H7 (cell line): ENCODE measurements at regions not wholly inside any gene's neighbourhood (a gene's known extent, or its start where the extent isn't known, plus 50 kb on each side); places are given as distances from the start of the nearest gene placed in this dataset.
"Not testable (repeated sequence)": the region's sequence is repeated elsewhere in the genome, so short reads cannot be mapped to it uniquely, and the experiment has no call there.

Source experiments
- DNase-seq: peaks from one replicate; pipeline ENCODE4 v3.0.0; 2012
- H3K27me3 ChIP-seq: 2 replicates; pipeline ENCODE4 v1.6.0; 2011; ENCODE audit warnings: mild to moderate bottlenecking, low read length; ENCODE audit not compliant: control insufficient read depth, insufficient read depth
- H3K36me3 ChIP-seq: replicated peaks from 2 replicates; pipeline ENCODE4 v1.5.1; 2011; ENCODE audit warnings: low read length; ENCODE audit not compliant: control insufficient read depth, insufficient read depth
- H3K4me3 ChIP-seq: 2 replicates; pipeline ENCODE4 v1.5.1; 2011; ENCODE audit warnings: low read depth, mild to moderate bottlenecking, control low read depth, low read length, moderate library complexity; ENCODE audit not compliant: insufficient read depth

DNA sequence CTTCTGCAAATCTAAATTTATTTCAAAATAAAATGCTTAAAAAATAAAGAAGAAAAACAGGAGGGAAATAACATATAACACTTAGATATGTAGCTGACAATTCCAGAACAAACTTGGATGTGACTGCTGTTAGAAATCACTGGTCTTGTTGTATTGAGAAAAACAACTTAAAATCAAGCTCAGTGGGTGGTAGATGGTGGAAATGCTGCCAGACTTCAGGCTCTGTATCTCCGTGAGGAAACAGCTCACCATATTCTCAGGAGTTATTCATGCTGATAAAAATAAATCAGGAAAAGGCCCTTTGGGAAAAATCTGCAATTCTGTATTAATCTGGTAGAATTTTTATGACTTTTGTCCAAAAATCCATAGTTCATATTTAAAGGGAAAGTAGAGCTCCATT lies 477.6 kb downstream of the RAP2B start:
- H3K27me3 ChIP-seq = no peaks in the 10 kb centered on the region
- no peak overlapping the region for H3K4me3 ChIP-seq
- no peaks in the 10 kb centered on the region for H3K36me3 ChIP-seq
- DNase-seq = no peak

DNA sequence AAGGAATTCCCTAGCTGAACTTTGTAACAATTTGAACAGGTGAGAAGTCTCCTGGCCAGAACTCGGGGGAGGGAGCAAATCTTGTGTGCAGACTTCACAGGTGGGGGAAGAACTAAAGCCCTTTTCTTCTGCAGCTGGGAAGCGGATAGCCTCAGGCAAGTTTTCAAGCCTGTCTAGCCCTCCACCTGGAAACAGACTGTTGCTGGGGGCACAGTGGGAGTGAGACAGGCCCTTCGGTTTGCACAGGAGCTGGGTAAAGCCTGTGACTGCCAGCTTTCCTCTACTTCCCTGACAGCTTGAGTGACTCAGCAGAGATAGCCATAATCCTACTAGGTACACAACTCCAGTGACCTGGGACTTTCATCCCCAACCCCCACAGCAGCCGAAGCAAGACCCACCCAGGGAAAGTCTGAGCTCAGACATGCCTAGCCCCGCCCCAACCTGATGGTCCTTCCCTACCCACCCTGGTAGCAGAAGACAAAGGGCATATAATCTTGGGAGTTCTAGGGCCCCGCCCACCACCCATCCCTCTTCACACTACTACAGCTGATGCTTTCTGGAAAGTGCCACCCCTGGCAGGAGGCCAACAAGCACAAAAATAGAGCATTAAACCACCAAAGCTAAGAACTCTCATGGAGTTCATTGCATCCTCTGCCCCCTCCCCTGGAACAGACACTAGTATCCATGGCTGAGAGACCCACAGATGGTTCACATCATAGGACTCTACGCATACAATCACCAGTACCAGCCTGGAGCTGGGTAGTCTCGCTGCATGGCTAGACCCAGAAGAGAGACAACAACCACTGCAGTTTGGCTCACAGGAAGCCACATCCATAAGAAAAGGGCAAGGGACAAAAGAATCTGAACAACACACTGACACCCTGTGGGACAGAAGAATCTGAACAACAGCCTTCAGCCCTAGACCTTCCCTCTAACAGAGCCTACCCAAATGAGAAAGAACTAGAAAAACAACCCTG lies 479.0 kb downstream of the RAP2B start:
- H3K27me3 ChIP-seq = no peaks in the 10 kb centered on the region
- DNase-seq = no peak
- H3K36me3 ChIP-seq = no peaks in the 10 kb centered on the region
- H3K4me3 ChIP-seq = no peak overlapping the region

DNA sequence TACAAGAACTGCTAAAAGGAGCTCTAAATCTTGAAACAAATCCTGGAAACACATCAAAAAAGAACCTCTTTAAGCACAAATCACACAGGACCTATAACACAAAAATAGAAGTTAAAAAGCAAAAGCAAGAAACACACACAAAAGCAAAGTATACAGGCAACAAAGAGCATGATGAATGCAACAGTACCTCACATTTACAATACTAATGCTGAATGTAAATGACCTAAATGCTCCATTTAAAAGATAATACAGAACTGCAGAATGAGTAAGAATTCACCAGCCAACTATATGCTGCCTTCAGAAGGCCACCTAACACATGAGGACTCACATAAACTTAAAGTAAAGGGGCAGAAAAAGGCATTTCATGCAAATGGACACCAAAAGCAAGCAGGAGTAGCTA lies 478.6 kb upstream of the ARHGEF26 start:
- H3K27me3 ChIP-seq, H3K36me3 ChIP-seq, H3K4me3 ChIP-seq, DNase-seq: not testable (repeated sequence)

DNA sequence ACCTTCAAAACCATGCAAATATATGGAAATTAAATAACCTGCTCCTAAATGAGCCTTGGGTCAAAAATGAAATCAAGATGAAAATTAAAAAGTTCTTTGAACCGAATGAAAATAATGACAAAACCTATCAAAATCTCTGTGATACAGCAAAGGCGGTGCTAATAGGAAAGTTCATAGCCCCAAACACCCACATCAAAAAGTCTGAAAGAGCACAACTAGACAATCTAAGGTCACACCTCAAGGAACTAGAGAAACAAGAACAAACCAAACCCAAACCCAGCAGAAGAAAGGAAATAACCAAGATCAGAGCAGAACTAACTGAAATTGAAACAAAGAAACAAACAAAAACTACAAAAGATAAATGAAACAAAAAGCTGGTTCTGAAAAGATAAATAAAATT lies 477.7 kb upstream of the ARHGEF26 start:
- H3K27me3 ChIP-seq, H3K36me3 ChIP-seq, H3K4me3 ChIP-seq, DNase-seq: not testable (repeated sequence)

DNA sequence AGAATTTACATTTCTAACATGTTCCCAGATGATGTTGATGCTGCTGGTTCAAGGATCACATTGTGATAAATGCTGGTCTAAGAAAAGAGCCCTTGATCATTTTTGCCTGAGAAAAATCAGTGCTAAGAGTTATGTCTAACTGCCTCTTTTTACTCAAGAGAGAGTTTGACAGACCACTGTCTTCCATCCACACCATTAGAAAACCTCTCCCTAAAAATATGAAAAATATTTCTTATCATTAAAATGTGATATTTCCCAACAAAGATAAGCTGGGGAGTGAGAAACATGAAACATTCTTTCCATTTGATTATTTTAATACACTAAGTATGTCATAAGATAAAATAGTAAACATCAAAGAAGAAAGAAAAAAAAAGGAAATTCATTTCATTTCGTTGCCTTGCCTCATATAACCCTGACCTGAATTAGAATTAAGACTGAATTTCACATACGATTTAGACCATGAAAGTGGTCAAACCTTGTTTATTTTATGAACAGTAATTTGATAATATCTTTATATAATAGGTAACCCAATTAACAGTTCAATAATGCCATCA lies 471.8 kb upstream of the ARHGEF26 start:
- H3K4me3 ChIP-seq = no peak overlapping the region
- H3K36me3 ChIP-seq = no peaks in the 10 kb centered on the region
- DNase-seq = no peak
- no peaks in the 10 kb centered on the region for H3K27me3 ChIP-seq

DNA sequence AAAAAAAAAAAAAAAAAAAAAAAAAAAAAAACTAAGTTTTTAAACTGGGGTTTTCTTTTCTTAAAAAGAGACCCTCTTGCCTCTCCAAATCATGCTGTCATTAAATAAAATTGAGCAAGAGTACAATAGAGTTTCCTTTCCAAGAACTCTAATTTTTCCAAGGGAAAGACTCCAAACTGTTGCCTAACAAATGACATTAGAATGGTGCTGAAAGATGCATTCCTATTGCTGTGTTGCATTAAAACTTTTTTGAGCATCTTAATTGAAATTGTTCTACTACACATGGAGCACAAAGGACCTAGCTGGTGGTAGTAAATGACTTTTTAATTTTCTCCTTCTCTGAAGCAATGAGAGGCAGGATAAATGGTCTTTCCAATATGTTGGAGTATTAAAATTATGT lies 469.1 kb upstream of the ARHGEF26 start:
- no peak overlapping the region for H3K4me3 ChIP-seq
- H3K36me3 ChIP-seq = no peaks in the 10 kb centered on the region
- no peaks in the 10 kb centered on the region for H3K27me3 ChIP-seq
- no peak for DNase-seq

- Histone ChIP-seq H3K36me3 (no peaks in the 10 kb centered on the region), H3K27me3 (no peaks in the 10 kb centered on the region), H3K4me3 (no peak overlapping the region)
- no peak for DNase-seq
Measured at GRCh38 chr3:153657046-153657445, 464.1 kb upstream of the ARHGEF26 start.

GRCh38 chr3:153657461-153657860 lies 463.7 kb upstream of the ARHGEF26 start:
- DNase-seq = no peak
- Histone ChIP-seq H3K27me3 (no peaks in the 10 kb centered on the region), H3K36me3 (no peaks in the 10 kb centered on the region), H3K4me3 (no peak overlapping the region)

DNA sequence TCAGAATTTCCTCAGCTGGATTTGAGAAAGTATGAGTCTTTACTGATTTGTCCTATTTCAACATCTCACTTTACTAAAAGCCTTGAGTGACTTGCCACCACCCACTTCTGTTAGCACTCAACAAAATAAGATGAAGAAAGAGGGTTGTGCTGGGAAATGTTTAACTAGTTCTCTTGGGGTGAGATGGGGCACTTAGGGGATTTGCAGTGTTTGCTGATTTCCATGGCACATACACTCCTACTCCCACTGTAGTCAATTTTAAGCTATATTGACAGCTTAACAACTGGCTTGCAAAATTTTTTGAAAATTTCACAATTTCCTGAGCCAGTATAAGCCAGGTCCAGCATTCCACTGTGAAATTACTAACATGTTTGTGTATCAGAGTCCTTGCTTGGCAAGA lies 463.1 kb upstream of the ARHGEF26 start:
- no peak overlapping the region for H3K4me3 ChIP-seq
- DNase-seq = no peak
- H3K27me3 ChIP-seq = no peaks in the 10 kb centered on the region
- H3K36me3 ChIP-seq = no peaks in the 10 kb centered on the region

- no peak overlapping the region for H3K4me3 ChIP-seq
- no peak for DNase-seq
- no peaks in the 10 kb centered on the region for H3K36me3 ChIP-seq
- H3K27me3 ChIP-seq = no peaks in the 10 kb centered on the region
Measured at GRCh38 chr3:153666991-153667740, 454.0 kb upstream of the ARHGEF26 start.

GRCh38 chr3:153669527-153669926 lies 451.7 kb upstream of the ARHGEF26 start:
- DNase-seq = no peak

DNA sequence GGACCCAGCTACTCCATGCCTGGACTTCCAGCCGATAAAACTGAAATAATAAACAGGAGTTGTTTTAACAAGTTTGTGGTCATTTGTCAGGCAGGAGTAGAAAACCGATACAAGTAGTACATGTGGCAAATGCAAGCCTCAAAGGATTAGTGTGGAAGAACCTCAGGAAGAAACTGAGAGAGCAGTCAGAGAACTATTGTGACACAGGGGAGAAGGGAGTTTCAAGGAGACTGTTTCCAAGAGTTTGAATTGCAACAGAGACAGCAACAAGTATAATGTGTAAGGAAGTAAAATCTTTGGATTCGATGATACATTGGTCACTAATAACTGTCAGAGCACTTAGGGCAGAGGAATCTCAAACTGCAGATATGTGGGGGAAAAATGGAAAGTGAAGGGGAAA lies 450.6 kb upstream of the ARHGEF26 start:
- no peak for DNase-seq
- H3K4me3 ChIP-seq = no peak overlapping the region
- no peaks in the 10 kb centered on the region for H3K27me3 ChIP-seq
- H3K36me3 ChIP-seq = no peaks in the 10 kb centered on the region

More at GRCh38 chr3:153669527-153669926, 451.7 kb upstream of the ARHGEF26 start:
- no peaks in the 10 kb centered on the region for H3K36me3 ChIP-seq
- H3K4me3 ChIP-seq = no peak overlapping the region
- no peaks in the 10 kb centered on the region for H3K27me3 ChIP-seq

- H3K4me3 ChIP-seq = no peak overlapping the region
- no peak for DNase-seq
- H3K36me3 ChIP-seq = no peaks in the 10 kb centered on the region
- no peaks in the 10 kb centered on the region for H3K27me3 ChIP-seq
Measured at GRCh38 chr3:153673853-153674252, 447.3 kb upstream of the ARHGEF26 start.

GRCh38 chr3:153679714-153680113 lies 441.5 kb upstream of the ARHGEF26 start:
- Histone ChIP-seq H3K36me3 (no peaks in the 10 kb centered on the region), H3K4me3 (no peak overlapping the region), H3K27me3 (no peaks in the 10 kb centered on the region)
- DNase-seq = no peak

GRCh38 chr3:153680526-153680925 lies 440.7 kb upstream of the ARHGEF26 start:
- H3K36me3 ChIP-seq = no peaks in the 10 kb centered on the region
- DNase-seq = no peak
- H3K4me3 ChIP-seq = no peak overlapping the region
- H3K27me3 ChIP-seq = no peaks in the 10 kb centered on the region
